A673 (cell line): ENCODE measurements at regions not wholly inside any gene's neighbourhood (a gene's known extent, or its start where the extent isn't known, plus 50 kb on each side); places are given as distances from the start of the nearest gene placed in this dataset.

Experiments
- CTCF ChIP-seq: fragments of 300-800, 200-600 bp; sonication (generic); conservative IDR thresholded peaks from 2 replicates; pipeline ENCODE4 v1.5.1; 2017; ENCODE audit warnings: low read depth, mild to moderate bottlenecking, antibody characterized with exemption, low read length, moderate library complexity, mixed read lengths
- EZH2 ChIP-seq: fragments of 200-600 bp; sonication (generic); IDR thresholded peaks from 2 replicates; pipeline ENCODE4 v1.6.1; 2017; ENCODE audit warnings: borderline replicate concordance, low read depth, mild to moderate bottlenecking, mixed read lengths, antibody characterized with exemption, low read length; ENCODE audit not compliant: poor library complexity, severe bottlenecking

GRCh38 chr6:148081076-148081475, 261.6 kb upstream of the SASH1 start:
- TF ChIP-seq CTCF = no peak
- TF ChIP-seq EZH2 = no peak
